HG03460 (cell line): ENCODE measurements at regions not wholly inside any gene's neighbourhood (a gene's known extent, or its start where the extent isn't known, plus 50 kb on each side); places are given as distances from the start of the nearest gene placed in this dataset.
"Not testable (repeated sequence)": the region's sequence is repeated elsewhere in the genome, so short reads cannot be mapped to it uniquely, and the experiment has no call there.

Experiments
- ATAC-seq: cut with Tn5 transposase; IDR thresholded peaks from one replicate; pipeline ENCODE4 v1.9.1; 2021; ENCODE audit not compliant: unreplicated experiment

GRCh38 chr11:81332276-81332675 is 1401.4 kb downstream of the FAM181B start:
- no peak for ATAC-seq

GRCh38 chr11:81331611-81332235 is 1401.9 kb downstream of the FAM181B start:
- no peak for ATAC-seq

GRCh38 chr11:81331088-81331487 is 1402.6 kb downstream of the FAM181B start:
- ATAC-seq = no peak

DNA sequence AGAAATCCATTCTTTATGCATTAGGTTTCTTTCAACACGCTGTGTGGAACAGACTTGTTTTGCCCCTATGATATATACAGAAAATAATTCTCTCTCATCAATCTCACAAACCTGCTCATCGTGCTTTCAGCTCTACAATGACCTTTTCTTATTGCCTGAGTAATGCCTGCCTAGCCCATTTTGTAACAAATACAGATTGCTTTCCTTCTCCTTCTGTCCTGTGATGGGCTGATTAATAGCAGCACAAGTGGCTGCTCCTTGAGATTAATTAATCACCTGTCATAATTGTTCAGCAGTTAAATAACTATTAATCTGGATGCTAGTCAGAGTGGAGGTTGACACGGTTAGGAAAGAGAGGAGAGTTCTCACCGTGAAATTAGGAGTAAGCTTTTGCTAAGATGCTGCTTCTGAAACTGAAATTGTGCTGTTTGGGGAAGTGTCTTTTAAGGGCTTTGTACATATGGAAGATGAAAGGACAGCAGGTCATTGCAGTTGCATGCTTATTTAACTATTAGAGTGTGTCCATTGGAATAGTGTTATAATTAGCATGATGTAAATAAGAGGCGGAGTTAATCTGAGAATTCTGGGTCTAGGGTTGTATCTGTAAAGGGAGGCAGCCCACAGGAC is 1430.5 kb downstream of the FAM181B start:
- ATAC-seq = no peak

DNA sequence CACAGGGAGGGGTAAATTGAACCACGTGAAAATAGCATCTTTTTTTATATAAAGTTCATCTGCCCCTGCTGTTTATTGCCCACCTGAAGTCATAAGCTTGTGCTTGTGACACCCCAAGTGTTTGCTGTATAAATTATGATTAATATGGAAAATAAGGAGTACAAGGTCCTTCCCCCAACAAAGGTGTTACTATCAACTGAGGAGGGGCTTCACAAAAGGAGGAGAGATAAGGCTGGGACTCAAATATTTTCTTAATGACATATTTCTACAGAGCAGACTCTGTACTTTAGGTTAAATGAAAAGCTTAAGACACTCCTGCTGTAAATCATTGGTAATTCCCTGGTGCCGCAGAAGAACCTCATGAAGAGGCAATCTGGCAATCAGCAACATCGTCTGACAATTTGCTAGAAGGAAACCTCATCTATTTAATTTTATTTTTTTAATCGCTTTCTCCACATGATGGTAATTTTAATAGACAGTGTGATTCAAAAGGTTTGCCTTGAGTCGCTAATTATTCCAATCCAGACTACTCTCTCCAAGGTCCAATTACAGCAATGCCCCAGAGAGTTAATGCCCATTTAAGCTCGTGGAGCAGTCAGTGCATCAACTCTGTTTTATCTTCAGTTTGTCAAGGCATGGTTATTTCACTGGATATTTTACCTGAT is 1432.4 kb downstream of the FAM181B start:
- no peak for ATAC-seq

DNA sequence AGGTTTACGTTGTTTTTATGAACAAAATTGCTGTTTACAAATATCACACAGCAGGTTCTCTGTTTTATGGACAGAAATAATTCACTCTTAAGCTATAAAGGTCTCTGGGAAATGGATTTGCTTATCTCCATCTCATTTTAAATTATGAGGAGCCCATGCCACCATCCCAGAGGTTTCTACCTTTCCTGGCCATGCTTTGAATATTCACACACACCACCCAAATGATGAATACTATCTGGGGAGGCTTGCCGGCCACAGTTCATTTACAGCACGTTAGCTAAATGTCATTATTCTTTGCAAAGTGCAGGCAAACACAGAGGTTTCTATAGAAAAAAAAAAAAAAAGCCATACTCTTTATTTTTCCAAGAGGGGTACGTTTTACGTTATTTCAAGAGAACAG is 1446.7 kb downstream of the FAM181B start:
- ATAC-seq = no peak

- ATAC-seq = no peak
Measured at GRCh38 chr11:81286550-81286949, 1447.1 kb downstream of the FAM181B start.

- ATAC-seq = not testable (repeated sequence)
Measured at GRCh38 chr11:81280228-81280627, 1453.4 kb downstream of the FAM181B start.

DNA sequence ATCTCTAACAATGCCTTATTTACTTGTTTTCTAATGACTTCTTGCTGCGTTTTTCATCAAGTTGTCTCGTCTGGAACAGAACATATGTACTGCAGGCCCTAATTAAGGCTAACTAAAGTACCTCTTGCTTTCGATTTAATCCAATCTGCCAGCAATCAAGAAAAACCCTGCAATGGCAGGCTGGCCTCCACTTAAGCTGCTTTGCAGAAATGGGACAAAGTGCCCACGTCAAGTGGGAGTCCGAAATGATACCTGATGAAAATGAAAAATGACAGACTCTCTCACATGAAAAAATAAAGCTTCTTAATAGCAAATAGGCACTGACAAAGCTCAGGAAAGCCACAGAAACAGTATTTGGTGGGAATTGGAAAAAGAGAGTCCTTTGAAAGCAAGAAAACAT is 1454.7 kb downstream of the FAM181B start:
- ATAC-seq = no peak

GRCh38 chr11:81270686-81271085 is 1463.0 kb downstream of the FAM181B start:
- ATAC-seq = no peak

DNA sequence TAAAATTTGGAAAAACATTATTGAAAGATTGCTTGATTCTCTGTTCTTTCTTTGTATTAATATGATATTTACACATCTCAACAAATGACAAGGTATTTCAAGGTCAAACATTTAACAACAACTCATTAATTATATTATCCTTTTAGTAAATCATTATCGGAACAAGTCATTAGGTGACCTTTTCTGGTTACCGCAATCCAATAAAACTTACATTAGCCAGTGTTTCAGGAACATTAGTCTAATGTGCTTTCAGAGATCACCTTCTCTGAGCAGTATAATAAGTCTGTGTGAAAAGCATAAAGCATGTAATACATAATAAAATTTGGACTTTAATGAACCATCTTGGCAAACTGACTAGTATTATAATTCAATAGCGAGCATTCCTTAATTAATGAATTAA is 1466.4 kb downstream of the FAM181B start:
- no peak for ATAC-seq

GRCh38 chr11:81259471-81259870 is 1474.2 kb downstream of the FAM181B start:
- ATAC-seq = no peak

DNA sequence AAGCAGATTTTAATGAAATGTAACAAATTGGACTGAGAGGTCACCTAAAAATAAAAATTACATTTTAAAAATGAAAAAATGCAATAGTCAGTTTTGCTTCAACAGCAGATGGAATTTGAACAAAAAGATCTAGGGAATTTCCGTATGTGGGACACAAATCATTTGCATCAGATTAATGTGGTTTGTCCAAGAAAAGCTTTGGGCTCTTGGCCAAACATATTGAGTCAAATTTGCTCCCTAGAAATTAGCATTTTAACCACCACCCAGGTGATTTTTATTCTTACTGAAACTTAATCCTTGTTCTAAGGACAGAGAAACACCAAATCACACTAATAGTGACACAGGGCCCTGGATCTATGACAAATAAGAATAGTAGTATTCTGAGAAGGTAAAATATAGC is 1477.8 kb downstream of the FAM181B start:
- ATAC-seq = no peak

DNA sequence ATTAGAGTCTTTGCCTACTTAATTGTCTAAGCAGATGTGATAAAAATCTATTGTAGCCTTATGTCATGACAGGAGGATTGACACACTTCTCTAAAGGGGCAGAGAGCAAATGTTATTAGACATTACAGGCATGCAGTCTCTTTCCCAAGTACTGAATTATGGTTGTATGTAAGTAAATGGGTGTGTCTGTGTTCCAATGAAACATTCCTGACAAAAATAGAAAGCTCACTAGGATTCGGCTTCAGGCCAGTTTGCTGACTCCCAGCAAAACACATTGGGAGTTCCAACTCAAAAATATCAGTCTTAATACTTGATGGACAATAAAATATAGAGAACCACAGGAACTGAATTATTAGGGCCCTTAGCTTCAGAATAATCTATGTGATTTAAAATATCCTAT is 1480.4 kb downstream of the FAM181B start:
- no peak for ATAC-seq

GRCh38 chr11:81246941-81247340 is 1486.7 kb downstream of the FAM181B start:
- ATAC-seq = no peak

GRCh38 chr11:81245791-81246190 is 1487.9 kb downstream of the FAM181B start:
- ATAC-seq = no peak

DNA sequence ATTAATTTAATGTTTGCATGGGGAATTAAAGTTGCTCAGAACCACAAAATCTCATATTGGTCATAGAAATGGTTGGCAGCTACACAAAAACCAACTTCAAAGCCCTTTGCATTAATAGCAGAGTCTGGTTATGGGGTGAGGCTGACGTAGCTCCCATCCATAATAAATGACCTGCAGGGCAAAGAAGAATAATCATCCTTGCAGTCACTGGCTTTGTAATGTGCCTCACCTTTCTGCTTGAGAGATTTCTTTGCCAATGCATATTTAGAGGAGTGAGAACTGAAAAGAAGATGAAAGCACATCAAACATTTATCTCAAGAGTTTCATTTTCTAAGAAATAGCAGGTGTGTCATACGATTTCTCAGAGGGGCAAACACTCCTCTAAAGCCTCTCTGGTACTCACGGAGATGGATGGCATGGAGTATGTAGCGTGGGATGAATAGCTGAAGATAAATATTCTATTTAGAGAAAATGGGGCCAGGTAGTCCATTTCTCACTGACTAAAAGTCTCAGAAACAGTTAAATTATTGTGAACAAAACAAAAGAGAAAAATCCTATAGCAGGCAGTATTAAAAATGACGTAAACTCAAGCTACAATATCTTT is 1491.9 kb downstream of the FAM181B start:
- no peak for ATAC-seq

GRCh38 chr11:81237139-81237538 is 1496.5 kb downstream of the FAM181B start:
- ATAC-seq = no peak

- ATAC-seq = not testable (repeated sequence)
Measured at GRCh38 chr11:81227409-81227808, 1506.3 kb downstream of the FAM181B start.

- no peak for ATAC-seq
Measured at GRCh38 chr11:81224396-81224795, 1509.3 kb downstream of the FAM181B start.

GRCh38 chr11:81222491-81222890 is 1511.2 kb downstream of the FAM181B start:
- ATAC-seq = no peak
